Type B pancreatic cell (in vitro differentiated cells): ENCODE measurements at regions not wholly inside any gene's neighbourhood (a gene's known extent, or its start where the extent isn't known, plus 50 kb on each side); places are given as distances from the start of the nearest gene placed in this dataset.

ENCODE experiments used
- DNase-seq: peaks from one replicate; pipeline ENCODE4 v3.0.0; 2021; ENCODE audit warnings: mixed read lengths; ENCODE audit not compliant: unreplicated experiment; ENCODE audit errors: extremely low spot score
- H3K27ac Mint-ChIP-seq: 2 replicates; pipeline ENCODE4 v1.8.0; 2021; ENCODE audit warnings: mild to moderate bottlenecking, mixed read lengths
- H3K27me3 Mint-ChIP-seq: 2 replicates; pipeline ENCODE4 v1.8.0; 2021; ENCODE audit warnings: mixed read lengths
- H3K36me3 Mint-ChIP-seq: 2 replicates; pipeline ENCODE4 v1.8.0; 2021; ENCODE audit warnings: mixed read lengths
- H3K4me1 Mint-ChIP-seq: one replicate; pipeline ENCODE4 v1.8.0; 2021; ENCODE audit warnings: mixed read lengths; ENCODE audit not compliant: unreplicated experiment
- H3K4me3 Mint-ChIP-seq: 2 replicates; pipeline ENCODE4 v1.8.0; 2021; ENCODE audit warnings: mild to moderate bottlenecking, mixed read lengths
- H3K9me3 Mint-ChIP-seq: 2 replicates; pipeline ENCODE4 v1.8.0; 2021; ENCODE audit warnings: mixed read lengths
- TF ChIP-seq, protein P1 (sequence below): fragments of 200-600 bp; sonication (generic); conservative IDR thresholded peaks from 2 replicates; pipeline ENCODE4 v1.5.0; 2021; ENCODE audit warnings: antibody characterized with exemption, mild to moderate bottlenecking

GRCh38 chr6:145559836-145560235 lies 175.5 kb downstream of the EPM2A start:
- H3K27ac Mint-ChIP-seq: no peak overlapping the region

DNA sequence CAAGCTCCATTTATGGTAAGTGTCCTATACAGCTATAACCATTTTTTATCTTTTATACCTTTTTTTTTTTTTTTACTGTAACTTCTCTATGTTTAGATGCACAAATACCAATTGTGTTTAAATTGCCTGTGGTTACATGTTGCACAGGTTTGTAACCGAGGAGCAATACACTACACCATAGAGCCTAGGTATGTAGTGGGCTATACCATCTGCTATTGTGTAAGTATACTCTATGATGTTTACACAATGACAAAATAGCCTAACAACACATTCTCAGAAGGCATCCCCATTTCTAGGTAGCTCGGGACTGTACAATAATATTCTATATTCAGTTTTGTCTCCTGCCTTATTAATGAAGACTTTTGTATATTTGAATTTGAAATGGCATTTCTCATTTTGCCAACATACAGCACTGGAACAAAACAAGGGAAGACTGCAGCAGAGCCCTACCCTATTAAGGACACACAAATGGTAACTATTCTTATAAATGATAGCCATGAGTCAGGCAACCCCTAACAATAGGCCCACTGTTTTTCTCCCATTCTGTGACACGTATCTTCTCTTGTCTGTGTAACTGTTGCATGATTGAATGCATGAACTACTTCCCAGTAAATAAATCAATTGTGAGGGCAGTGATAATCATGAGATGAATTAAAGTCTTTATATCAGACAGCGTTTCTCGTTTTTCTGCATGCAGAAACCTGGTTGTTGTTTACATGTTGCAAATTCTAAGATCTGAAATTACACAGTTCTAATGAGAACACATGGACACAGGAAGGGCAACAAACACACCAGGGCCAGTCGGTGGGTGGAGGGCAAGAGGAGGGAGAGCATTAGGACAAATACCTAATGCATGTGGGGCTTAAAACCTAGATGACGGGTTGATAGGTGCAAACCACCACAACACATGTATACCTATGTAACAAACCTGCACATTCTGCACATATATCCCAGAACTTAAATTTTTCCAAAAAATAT lies 173.9 kb downstream of the EPM2A start:
- no peak for DNase-seq
- no peaks in the 10 kb centered on the region for H3K9me3 Mint-ChIP-seq
- H3K36me3 Mint-ChIP-seq: no peaks in the 10 kb centered on the region
- TF ChIP-seq, protein P1, sequence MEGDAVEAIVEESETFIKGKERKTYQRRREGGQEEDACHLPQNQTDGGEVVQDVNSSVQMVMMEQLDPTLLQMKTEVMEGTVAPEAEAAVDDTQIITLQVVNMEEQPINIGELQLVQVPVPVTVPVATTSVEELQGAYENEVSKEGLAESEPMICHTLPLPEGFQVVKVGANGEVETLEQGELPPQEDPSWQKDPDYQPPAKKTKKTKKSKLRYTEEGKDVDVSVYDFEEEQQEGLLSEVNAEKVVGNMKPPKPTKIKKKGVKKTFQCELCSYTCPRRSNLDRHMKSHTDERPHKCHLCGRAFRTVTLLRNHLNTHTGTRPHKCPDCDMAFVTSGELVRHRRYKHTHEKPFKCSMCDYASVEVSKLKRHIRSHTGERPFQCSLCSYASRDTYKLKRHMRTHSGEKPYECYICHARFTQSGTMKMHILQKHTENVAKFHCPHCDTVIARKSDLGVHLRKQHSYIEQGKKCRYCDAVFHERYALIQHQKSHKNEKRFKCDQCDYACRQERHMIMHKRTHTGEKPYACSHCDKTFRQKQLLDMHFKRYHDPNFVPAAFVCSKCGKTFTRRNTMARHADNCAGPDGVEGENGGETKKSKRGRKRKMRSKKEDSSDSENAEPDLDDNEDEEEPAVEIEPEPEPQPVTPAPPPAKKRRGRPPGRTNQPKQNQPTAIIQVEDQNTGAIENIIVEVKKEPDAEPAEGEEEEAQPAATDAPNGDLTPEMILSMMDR: no peak
- H3K4me3 Mint-ChIP-seq: no peak overlapping the region
- no peaks in the 10 kb centered on the region for H3K27me3 Mint-ChIP-seq
- peaks cover 5% of the 10 kb centered on the region for H3K4me1 Mint-ChIP-seq
- H3K27ac Mint-ChIP-seq: no peak overlapping the region

More at GRCh38 chr6:145559836-145560235, 175.5 kb downstream of the EPM2A start:
- DNase-seq: no peak
- Mint-ChIP-seq H3K4me3 (no peak overlapping the region), H3K4me1 (peaks cover 5% of the 10 kb centered on the region), H3K27me3 (no peaks in the 10 kb centered on the region), H3K36me3 (no peaks in the 10 kb centered on the region), H3K9me3 (no peaks in the 10 kb centered on the region)
- TF ChIP-seq, protein P1: no peak

DNA sequence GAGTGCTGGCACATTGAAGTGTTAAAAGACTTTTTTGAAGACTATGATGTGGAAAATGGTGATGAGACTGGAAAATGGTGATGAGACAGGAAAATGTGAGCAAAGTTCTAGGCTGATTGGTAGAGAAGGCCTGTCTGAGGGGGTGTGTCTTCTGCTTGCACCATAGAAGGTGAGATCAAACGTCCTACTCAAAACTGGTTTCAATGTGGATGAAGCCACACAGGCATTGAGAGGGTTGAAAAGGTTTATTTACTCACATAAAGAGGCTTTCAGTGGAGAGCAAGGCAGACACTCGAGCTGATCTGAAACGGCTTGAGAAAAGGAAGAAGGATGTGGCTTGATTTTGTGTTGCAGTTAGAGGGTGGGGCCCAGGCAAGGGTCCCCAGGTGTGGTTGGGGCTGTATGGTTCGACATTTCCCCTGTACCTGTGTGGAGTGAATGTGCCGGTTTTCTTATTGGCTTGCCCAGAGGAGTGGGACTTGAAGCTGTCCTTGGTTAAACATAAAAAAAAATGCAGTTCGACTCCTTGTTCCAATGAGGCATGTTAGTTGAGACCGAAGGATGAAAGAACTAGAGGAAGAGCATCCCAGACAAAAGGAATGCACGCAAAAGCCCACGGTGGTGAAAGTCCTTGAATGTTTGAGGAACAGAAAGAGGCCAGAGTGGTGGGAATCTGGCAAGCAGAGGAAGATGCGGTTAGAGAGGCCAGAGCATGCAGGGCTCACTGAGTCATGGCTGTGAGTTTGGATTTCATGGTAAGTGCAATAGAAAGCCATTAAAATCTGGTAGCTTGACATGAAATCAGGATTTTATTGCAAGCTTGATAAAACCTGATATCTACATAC lies 172.3 kb downstream of the EPM2A start:
- Mint-ChIP-seq H3K27me3 (no peaks in the 10 kb centered on the region), H3K27ac (no peak overlapping the region), H3K4me3 (no peak overlapping the region)

GRCh38 chr6:145564553-145564952 lies 170.8 kb downstream of the EPM2A start:
- Mint-ChIP-seq H3K27ac (no peak overlapping the region), H3K4me1 (peaks cover 14% of the 10 kb centered on the region), H3K27me3 (no peaks in the 10 kb centered on the region), H3K36me3 (no peaks in the 10 kb centered on the region), H3K4me3 (no peak overlapping the region), H3K9me3 (no peaks in the 10 kb centered on the region)
- no peak for DNase-seq
- TF ChIP-seq, protein P1: no peak

More for the DNA sequence above, 172.3 kb downstream of the EPM2A start:
- H3K4me1 Mint-ChIP-seq: peaks cover 5% of the 10 kb centered on the region
- TF ChIP-seq, protein P1: no peak
- no peak for DNase-seq
- no peaks in the 10 kb centered on the region for H3K36me3 Mint-ChIP-seq
- no peaks in the 10 kb centered on the region for H3K9me3 Mint-ChIP-seq

GRCh38 chr6:145567684-145568252 lies 167.6 kb downstream of the EPM2A start:
- DNase-seq: no peak
- no peaks in the 10 kb centered on the region for H3K27me3 Mint-ChIP-seq
- H3K4me3 Mint-ChIP-seq: no peak overlapping the region
- TF ChIP-seq, protein P1: no peak
- H3K4me1 Mint-ChIP-seq: peaks cover 10% of the 10 kb centered on the region
- no peak overlapping the region for H3K27ac Mint-ChIP-seq
- no peaks in the 10 kb centered on the region for H3K9me3 Mint-ChIP-seq
- no peaks in the 10 kb centered on the region for H3K36me3 Mint-ChIP-seq
